Common myeloid progenitor, CD34-positive (primary cell): ENCODE measurements at regions not wholly inside any gene's neighbourhood (a gene's known extent, or its start where the extent isn't known, plus 50 kb on each side); places are given as distances from the start of the nearest gene placed in this dataset.

ENCODE experiments used
- CTCF ChIA-PET: fragments of 350-600 bp; sonication (Branson Sonifier 250); formaldehyde crosslinking; loops from one replicate; lab custom pipeline; 2021; ENCODE audit warnings: antibody characterized with exemption; lab: Charles Lee
- POLR2A ChIA-PET: fragments of 350-600 bp; sonication (Branson Sonifier 250); formaldehyde crosslinking; loops from one replicate; lab custom pipeline; 2021; ENCODE audit warnings: antibody characterized with exemption; lab: Charles Lee
- DNase-seq, 3 donors: peaks; one replicate each; pipeline versions ENCODE4 v3.0.0 to v3.0.0-alpha.2; 2013
- H3K27ac ChIP-seq, 2 experiments: 1 replicate in 1 of 2; 2 replicates in 1 of 2; pipeline ENCODE4 v1.7.0; 2013; ENCODE audit warnings: inconsistent platforms in 2 of 2, low read length in 2 of 2, mild to moderate bottlenecking in 2 of 2, low read depth in 1 of 2, moderate library complexity in 1 of 2; ENCODE audit not compliant: severe bottlenecking in 2 of 2, insufficient read depth in 1 of 2, poor library complexity in 1 of 2
- H3K27me3 ChIP-seq, 5 experiments: replicated peaks in 2 of 5; 1 replicate in 3 of 5; 2 replicates in 2 of 5; pipeline versions ENCODE4 v1.6.1 to v1.7.0; 2013; ENCODE audit warnings: low read length in 4 of 5, mild to moderate bottlenecking in 2 of 5, moderate library complexity in 2 of 5, inconsistent platforms in 1 of 5; ENCODE audit not compliant: insufficient read depth in 5 of 5, control insufficient read depth in 4 of 5
- H3K36me3 ChIP-seq, 4 experiments: 1 replicate in 2 of 4; 2 replicates in 2 of 4; pipeline versions ENCODE4 v1.6.1 to v1.7.0; 2013; ENCODE audit warnings: low read length in 3 of 4, control low read depth in 1 of 4, mild to moderate bottlenecking in 1 of 4; ENCODE audit not compliant: control insufficient read depth in 4 of 4, insufficient read depth in 4 of 4
- H3K4me1 ChIP-seq, 4 experiments: 1 replicate in 3 of 4; 2 replicates in 1 of 4; pipeline versions ENCODE4 v1.6.1 to v1.7.1; 2013; ENCODE audit warnings: low read length in 3 of 4, mild to moderate bottlenecking in 3 of 4, control low read depth in 1 of 4, inconsistent platforms in 1 of 4, moderate library complexity in 1 of 4; ENCODE audit not compliant: control insufficient read depth in 4 of 4, insufficient read depth in 4 of 4; ENCODE audit errors: control extremely low read depth in 1 of 4
- H3K4me3 ChIP-seq, 7 experiments: 1 replicate in 4 of 7; 2 replicates in 3 of 7; pipeline versions ENCODE4 v1.5.1 to v1.7.0; 2013; ENCODE audit warnings: mild to moderate bottlenecking in 7 of 7, low read length in 6 of 7, moderate library complexity in 6 of 7, inconsistent platforms in 2 of 7, low read depth in 2 of 7, control low read depth in 1 of 7; ENCODE audit not compliant: insufficient read depth in 4 of 7, control insufficient read depth in 1 of 7; ENCODE audit errors: extremely low read depth in 1 of 7
- H3K9me3 ChIP-seq, 5 experiments: 1 replicate in 4 of 5; 2 replicates in 1 of 5; pipeline versions ENCODE4 v1.6.1 to v1.7.1; 2013; ENCODE audit warnings: low read length in 4 of 5, mild to moderate bottlenecking in 2 of 5, inconsistent platforms in 1 of 5, low read depth in 1 of 5, moderate library complexity in 1 of 5; ENCODE audit not compliant: control insufficient read depth in 4 of 5, insufficient read depth in 2 of 5; ENCODE audit errors: control extremely low read depth in 1 of 5
- WGBS: methylation state at CpG from one replicate; pipeline ENCODE4 v1.1.5; 2013; ENCODE audit not compliant: insufficient coverage; 5-methylcytosine and 5-hydroxymethylcytosine counted together

- CTCF ChIA-PET, result no interaction called here
- POLR2A ChIA-PET, result no interaction called here
- Histone ChIP-seq H3K4me1 (no peaks in the 10 kb centered on the region), H3K4me3 (no peak overlapping the region), H3K36me3 (no peaks in the 10 kb centered on the region), H3K27me3 (no peaks in the 10 kb centered on the region), H3K9me3 (no peaks in the 10 kb centered on the region), H3K27ac (no peak overlapping the region)
- no CpG with 5 or more reads among the region's 1 CpG for WGBS
- DNase-seq, result no peak
Measured at GRCh38 chr5:126248611-126249010, 174.6 kb upstream of the GRAMD2B start.

GRCh38 chr5:126251024-126251423 lies 172.2 kb upstream of the GRAMD2B start:
- ChIA-PET POLR2A (no interaction called here), CTCF (no interaction called here)
- Histone ChIP-seq H3K27ac (no peak overlapping the region), H3K9me3 (no peaks in the 10 kb centered on the region), H3K4me1 (no peaks in the 10 kb centered on the region), H3K4me3 (no peak overlapping the region), H3K36me3 (no peaks in the 10 kb centered on the region), H3K27me3 (no peaks in the 10 kb centered on the region)
- 97% methylated on average over 3 of the region's 3 CpGs for WGBS
- DNase-seq, result no peak

DNA sequence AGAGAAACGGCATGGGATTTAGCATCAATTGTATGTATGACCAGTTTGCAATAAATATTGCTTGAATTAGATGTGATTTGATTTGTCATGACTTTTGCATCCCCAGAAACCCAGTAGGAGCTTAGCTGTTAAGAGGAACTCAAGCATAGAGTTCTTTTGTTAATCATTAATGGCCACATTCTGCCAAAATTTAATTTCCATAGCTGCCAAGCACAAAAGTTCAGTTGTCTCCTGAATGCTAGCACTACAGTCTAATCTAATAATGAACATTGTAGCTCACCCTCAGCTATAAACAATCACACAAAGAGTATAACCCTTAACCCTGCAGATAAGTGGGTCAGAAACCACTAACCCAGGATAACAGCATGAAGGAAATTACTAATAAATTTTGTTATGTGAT lies 169.8 kb upstream of the GRAMD2B start:
- no peak for DNase-seq
- Histone ChIP-seq H3K27me3 (no peaks in the 10 kb centered on the region), H3K36me3 (no peaks in the 10 kb centered on the region), H3K4me3 (no peak overlapping the region), H3K9me3 (peaks cover 0 to 9% (median 1%) of the 10 kb centered on the region in 5 experiments), H3K27ac (no peak overlapping the region), H3K4me1 (no peaks in the 10 kb centered on the region)
- ChIA-PET CTCF (no interaction called here), POLR2A (no interaction called here)
- WGBS, result 100% methylated on average over 1 of the region's 1 CpG

DNA sequence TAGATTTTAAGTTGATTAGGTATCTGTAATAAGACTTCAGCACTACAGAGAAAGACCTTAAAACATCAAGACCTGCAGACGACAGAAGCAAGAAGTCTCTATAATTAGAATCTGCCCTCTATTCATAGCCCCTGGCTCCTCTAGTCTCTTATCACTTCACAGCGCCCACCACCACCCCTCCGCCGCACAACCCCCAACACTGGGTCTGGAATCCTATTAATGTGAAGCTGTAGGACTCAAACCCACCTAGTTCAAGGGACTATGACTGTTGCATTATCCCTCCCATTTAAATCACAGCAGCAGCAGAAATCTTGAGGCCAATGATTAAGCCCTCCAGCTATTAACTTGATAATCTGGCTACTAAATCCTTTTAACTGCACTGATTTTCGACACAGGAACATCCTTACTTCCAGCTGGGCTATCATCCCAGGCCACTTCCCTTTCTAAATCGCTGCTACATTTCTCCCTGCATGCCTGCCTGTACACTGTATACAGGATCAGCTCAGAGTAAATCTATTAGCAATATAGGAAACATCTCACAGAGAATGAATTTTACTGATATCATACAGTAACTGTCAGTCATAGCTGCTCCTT lies 159.5 kb upstream of the GRAMD2B start:
- Histone ChIP-seq H3K4me3 (no peak overlapping the region), H3K27me3 (no peaks in the 10 kb centered on the region), H3K36me3 (no peaks in the 10 kb centered on the region), H3K9me3 (peaks cover 0 to 1% (median 0%) of the 10 kb centered on the region in 5 experiments), H3K27ac (no peak overlapping the region), H3K4me1 (no peaks in the 10 kb centered on the region)
- 79% methylated on average over 3 of the region's 6 CpGs for WGBS
- ChIA-PET CTCF (no interaction called here), POLR2A (no interaction called here)
- no peak for DNase-seq

- WGBS, result 86% methylated on average over 1 of the region's 4 CpGs
- POLR2A ChIA-PET, result no interaction called here
- CTCF ChIA-PET, result no interaction called here
Measured at GRCh38 chr5:126265917-126266316, 157.3 kb upstream of the GRAMD2B start.

DNA sequence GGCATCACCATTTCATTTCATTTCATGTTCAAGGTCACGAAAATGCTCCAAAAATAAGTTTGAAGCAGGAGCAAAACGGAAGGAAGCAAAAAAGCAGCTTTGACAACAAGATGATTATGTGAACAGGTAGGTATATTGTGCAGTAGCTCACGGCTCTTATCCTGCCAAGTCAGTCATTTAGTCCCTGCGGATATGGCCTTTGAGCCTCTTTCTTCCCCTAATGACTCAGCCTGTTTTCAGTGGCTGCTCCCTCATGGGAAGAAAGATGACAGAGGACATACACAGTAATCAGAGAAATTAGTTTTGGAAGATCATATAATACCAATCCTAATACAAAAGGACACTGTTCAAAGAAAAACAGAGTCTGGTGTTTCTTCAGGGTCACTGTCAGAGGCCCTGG lies 155.8 kb upstream of the GRAMD2B start:
- Histone ChIP-seq H3K27ac (no peak overlapping the region), H3K4me3 (no peak overlapping the region), H3K9me3 (no peaks in the 10 kb centered on the region), H3K4me1 (no peaks in the 10 kb centered on the region), H3K36me3 (no peaks in the 10 kb centered on the region), H3K27me3 (peaks cover 0 to 2% (median 0%) of the 10 kb centered on the region in 5 experiments)
- DNase-seq, result no peak
- WGBS, result 93% methylated on average over 3 of the region's 4 CpGs
- ChIA-PET POLR2A (no interaction called here), CTCF (no interaction called here)

More at GRCh38 chr5:126265917-126266316, 157.3 kb upstream of the GRAMD2B start:
- Histone ChIP-seq H3K9me3 (no peaks in the 10 kb centered on the region), H3K27me3 (peaks cover 0 to 2% (median 0%) of the 10 kb centered on the region in 5 experiments), H3K36me3 (no peaks in the 10 kb centered on the region), H3K4me3 (no peak overlapping the region), H3K27ac (no peak overlapping the region), H3K4me1 (no peaks in the 10 kb centered on the region)
- no peak for DNase-seq

- ChIA-PET POLR2A (no interaction called here), CTCF (no interaction called here)
- Histone ChIP-seq H3K27me3 (peaks cover 0 to 2% (median 0%) of the 10 kb centered on the region in 5 experiments), H3K36me3 (no peaks in the 10 kb centered on the region), H3K4me3 (no peak overlapping the region), H3K4me1 (no peaks in the 10 kb centered on the region), H3K9me3 (no peaks in the 10 kb centered on the region), H3K27ac (no peak overlapping the region)
- no peak for DNase-seq
- WGBS, result 84% methylated on average over 2 of the region's 3 CpGs
Measured at GRCh38 chr5:126268697-126269315, 154.4 kb upstream of the GRAMD2B start.
